HG03280 (cell line): ENCODE measurements at regions not wholly inside any gene's neighbourhood (a gene's known extent, or its start where the extent isn't known, plus 50 kb on each side); places are given as distances from the start of the nearest gene placed in this dataset.
"Not testable (repeated sequence)": the region's sequence is repeated elsewhere in the genome, so short reads cannot be mapped to it uniquely, and the experiment has no call there.

ENCODE experiments used
- ATAC-seq: cut with Tn5 transposase; IDR thresholded peaks from one replicate; pipeline ENCODE4 v1.9.1; 2021; ENCODE audit warnings: mild to moderate bottlenecking, moderate library complexity; ENCODE audit not compliant: unreplicated experiment

GRCh38 chr5:85388770-85389169, 1004.1 kb upstream of the EDIL3 start:
- no peak for ATAC-seq

- not testable (repeated sequence) for ATAC-seq
Observed at GRCh38 chr5:85392309-85392708, 1007.6 kb upstream of the EDIL3 start.

- no peak for ATAC-seq
Observed at GRCh38 chr5:85395526-85395925, 1010.8 kb upstream of the EDIL3 start.

GRCh38 chr5:85397451-85397850, 1012.8 kb upstream of the EDIL3 start:
- ATAC-seq: no peak

DNA sequence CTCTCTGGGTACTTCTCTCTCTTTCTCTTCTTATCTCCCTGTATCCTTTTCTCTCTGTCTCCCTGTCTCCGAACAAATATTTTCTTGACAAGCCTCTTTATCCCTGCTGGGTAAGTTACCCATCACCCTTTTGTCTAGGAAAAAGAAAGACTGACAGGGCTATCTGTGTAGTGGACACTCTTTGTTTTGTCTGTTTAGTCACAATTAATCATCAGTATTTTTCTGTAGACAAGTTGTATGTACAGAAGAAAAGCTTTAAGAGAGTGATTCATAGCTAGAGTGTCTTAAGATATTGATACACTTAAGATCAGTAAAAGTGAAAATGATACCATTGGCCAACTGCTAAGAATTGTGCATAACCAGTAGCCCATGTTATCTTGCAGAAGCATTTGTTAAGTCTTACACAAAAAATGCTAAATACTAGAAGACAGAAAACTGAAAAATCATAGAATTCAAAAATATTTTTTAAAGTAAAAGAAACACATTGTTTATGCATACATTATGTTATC, 1043.8 kb upstream of the EDIL3 start:
- no peak for ATAC-seq

GRCh38 chr5:85431726-85432125, 1047.0 kb upstream of the EDIL3 start:
- not testable (repeated sequence) for ATAC-seq

DNA sequence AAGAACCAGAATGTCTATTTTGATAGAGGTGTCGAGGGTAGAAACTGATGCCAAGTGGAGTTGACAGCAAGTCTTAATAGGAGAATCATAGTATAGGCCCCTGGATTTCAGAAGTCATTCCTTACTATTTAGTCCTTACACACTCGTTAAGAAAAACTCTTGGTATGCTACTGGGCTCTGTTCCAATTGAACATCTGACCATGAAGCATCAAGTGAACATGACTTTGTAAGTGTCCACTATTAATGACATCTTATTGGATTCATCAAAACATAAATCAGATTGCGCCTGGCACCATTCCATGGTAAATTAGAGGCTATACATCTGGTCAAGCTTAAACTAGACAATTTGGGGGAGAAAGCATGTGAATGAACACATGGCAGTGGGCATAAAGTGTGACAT, 1056.5 kb upstream of the EDIL3 start:
- no peak for ATAC-seq

DNA sequence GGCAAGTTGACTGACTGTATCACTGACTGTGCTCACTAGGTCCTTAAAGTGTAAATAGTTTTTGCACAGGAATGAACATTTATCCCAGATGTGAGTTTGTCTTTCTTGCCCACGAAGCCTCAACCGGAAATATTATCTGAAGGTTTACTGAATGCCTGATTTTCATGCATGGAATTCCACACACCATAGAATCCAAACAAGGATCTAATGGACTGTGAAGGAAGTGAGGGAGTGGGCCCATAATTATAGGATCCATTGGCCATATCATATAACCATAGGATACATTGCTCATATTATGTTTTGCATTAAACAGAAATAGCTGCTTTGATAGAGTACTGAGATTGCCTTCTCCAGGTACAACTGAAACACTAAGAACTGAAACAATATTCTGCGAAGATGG, 1057.2 kb upstream of the EDIL3 start:
- ATAC-seq: no peak

DNA sequence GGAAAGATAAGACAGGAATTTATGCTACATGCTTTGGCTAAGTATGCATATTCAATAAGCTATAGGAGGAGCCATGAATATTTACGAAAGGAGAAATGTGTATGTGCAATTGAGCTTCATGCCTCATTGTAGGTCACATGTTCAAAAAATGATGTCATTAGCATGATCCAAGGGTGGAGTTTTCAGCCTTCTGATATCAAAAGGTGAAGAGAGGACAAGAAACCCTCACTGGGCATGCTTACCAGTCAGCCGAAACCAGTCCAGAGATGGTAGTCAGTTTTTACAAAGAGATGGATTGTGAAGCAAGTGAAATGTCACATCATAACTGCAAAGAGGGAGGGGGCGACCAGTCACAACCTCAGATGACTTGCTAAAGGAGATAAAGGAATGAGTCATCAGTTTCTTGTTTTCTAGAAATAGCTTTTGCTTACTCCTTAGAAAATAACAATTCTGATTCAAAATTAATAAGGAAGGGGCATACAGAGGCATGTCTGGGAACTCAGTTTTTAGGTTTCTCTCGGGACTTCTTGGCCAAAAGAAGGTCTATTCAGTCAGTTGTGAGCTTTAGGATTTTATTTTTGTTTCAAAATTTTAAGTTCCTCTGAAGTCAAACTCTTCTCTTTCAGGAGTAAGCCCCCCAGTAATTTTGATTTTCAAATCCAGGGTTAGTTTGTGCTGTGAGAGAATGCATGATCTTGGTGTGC, 1067.8 kb upstream of the EDIL3 start:
- no peak for ATAC-seq

DNA sequence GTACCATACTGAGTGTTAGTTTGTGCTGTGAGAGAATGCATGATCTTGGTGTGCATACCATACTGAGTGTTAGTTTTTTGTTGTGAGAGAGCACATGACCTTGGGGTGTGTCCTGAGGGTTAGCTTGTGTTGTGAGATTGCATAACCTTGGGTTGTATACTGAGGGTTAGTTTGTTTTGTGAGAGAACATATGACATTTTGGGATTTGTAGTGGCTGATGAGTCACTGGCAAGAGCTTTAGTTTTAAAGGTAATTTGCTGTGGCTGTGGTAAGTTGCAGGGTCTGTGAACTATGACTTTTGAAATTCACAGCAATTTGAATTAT, 1068.3 kb upstream of the EDIL3 start:
- ATAC-seq: no peak

DNA sequence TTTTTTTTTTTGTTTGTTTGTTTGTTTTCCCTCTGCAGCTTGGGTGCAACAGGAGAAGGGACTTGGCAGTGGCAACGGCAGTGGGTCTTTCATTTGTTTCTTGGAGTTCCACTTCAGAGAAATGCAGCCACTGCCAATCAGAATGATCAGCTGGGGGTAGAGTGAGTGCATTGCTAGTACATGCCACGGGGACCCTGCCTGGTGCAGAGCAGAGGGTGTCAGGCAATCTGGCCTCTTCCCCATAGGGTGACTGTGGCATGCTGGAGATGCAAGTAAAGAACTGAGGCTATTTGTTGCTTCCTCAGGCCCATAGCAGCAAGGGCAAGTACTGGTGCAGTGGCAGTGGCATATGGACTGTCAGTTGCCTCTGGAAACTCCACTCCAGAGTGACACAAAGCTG, 1073.6 kb upstream of the EDIL3 start:
- ATAC-seq: no peak

DNA sequence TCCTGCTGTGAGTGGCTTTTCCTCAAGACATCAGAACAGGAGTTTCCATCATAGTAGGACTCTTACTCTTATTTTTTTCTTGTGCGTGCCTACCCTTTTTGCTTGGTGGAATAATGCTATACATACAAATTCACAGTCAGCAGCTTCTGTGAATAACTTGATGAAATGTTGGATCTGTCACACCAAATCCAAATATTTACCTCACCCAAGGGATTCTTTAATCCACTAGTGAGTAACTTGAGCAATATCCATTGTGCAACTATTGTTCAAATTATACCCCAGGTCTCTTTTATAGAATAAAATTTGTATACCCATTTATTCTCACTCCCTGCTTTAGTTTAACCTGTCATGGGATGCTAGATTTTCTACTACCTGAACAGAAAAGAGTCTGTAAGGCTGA, 1078.3 kb upstream of the EDIL3 start:
- no peak for ATAC-seq

- ATAC-seq: no peak
Observed at GRCh38 chr5:85466423-85466822, 1081.7 kb upstream of the EDIL3 start.

DNA sequence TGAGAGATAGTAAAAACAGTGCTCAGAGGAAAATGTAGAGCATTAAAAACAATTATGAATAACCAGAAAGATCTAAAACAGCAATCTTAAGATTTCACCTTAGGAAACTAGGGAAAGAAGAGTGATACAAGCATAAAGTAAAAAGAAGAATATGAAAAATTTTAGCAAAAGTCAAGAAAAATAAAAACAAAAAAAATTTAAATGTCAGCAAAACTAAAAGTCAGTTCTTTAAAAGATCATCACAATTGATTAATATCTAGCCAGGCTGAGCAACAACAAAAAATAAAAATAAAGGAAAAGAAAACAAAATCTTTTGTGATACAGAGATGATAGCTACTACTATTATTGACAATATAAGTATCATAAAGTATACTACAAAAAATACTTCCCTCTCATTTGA, 1088.1 kb upstream of the EDIL3 start:
- no peak for ATAC-seq

DNA sequence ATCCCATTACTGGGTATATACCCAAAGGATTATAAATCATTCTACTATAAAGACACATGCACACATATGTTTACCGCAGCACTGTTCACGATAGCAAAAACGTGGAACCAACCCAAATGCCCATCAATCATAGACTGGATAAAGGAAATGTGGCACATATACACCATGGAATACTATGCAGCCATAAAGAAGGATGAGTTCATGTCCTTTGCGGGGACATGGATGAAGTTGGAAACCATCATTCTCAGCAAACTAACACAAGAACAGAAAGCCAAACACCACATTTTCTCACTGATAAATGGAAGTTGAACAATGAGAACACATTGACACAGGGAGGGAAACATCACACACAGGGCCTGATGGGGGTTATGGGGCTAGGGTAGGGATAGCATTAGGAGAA, 1090.5 kb upstream of the EDIL3 start:
- not testable (repeated sequence) for ATAC-seq

DNA sequence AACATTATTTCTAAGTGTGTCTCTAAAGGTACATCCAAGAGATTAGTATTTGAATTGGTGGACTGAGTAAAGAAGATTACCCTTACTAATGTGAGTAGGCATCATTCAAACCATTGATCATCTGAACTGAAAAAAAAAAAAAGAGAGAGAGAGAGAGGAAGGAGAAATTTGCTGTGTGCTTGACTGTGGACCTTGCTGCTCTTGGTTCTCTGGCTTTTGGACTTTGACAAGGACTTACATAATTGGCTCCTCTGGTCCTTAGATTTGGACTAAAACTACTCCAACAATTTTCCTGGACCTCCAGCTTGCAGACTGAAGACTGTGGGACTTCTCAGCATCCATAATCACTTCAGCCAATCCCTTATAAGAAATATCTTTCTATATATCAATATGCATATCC, 1091.9 kb upstream of the EDIL3 start:
- no peak for ATAC-seq

DNA sequence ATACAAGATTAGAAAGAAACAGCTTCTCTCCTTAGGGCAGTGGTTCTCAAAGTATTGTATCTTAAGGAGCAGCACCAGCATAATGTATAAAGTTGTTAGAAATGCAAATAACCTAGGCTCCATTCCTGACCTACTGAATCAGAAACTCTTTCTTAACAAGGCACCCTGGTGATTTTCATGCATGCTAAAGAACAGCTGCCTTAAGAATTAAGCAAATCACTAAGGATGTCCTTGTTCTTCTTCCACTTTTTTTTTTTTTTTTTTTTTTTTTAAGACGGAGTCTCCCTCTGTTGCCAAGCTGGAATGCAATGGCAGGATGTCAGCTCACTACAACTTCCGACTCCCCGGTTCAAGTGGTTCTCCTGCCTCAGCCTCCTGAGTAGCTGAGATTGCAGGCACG, 1095.2 kb upstream of the EDIL3 start:
- ATAC-seq: no peak

DNA sequence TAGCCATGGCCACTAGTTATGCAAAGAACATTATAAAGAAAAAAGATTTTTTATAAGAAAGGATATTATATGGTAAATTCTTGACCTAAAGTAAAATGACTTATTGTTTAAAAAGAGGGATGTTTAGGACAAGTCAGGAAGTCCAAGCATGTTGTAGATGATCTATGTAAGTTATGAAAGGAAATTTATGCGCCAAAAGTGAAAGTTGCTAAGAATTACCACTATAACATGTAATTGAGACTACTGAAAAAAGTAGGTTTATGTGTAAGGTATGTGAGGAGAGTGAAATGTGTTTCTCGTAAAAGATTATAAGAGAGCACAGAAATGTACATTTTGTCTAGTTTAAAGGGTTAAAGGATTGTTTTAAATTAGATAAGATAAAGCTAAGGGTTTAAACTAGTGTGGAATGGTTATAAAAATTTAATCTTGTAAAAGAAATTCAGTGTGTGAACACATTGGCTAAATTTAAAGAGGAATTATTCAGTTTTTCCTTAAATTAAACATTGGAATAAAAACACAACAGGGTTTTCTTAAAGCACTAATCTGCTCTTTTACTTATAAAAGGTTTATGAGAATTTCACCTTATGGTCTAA, 1100.4 kb upstream of the EDIL3 start:
- ATAC-seq: no peak

GRCh38 chr5:85488295-85488694, 1103.6 kb upstream of the EDIL3 start:
- no peak for ATAC-seq

DNA sequence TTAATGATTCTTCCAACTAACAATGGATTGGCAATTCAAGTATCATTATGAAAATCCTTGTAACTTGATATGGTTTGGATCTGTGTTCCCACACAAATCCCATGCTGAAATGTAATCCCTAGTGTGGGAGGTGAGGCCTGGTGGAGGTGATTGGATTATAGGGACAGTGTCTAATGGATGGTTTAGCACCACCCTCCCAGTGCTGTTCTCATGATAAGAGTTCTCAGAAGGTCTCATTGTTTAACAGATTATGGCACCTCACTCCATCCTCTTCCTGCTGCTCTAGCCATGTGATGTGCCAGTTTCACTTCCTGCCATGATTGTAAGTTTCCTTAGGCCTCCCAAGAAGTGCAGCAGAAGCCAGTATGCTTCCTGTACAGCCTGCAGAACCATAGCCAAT, 1116.2 kb upstream of the EDIL3 start:
- ATAC-seq: no peak

GRCh38 chr5:85512896-85513295, 1104.8 kb upstream of the COX7C start:
- no peak for ATAC-seq

DNA sequence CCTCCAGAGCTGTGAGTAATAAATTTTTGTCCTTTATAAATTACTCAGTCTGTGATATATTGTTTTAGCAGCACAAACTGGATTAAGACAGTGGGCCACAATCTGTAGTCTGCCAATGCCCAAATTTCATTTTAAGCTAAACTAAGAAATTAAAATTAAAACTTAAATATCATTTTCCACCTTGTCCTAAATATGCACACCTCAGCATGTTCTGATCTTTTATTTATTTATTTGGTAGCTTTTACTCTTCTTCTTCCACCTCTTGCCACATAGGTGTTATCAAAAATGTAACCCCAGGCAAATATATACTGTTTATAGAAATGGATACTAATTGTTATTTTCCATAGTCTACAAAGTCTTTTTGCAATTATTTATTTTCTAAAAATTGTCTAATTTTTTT, 1102.2 kb upstream of the COX7C start:
- ATAC-seq: no peak

GRCh38 chr5:85517386-85517785, 1100.4 kb upstream of the COX7C start:
- no peak for ATAC-seq
